Activated CD8-positive, alpha-beta memory T cell treated with anti-CD3 and anti-CD28 coated beads, Interleukin-2, amount 50 U/mL, for 48 hours (primary cell): ENCODE measurements at regions not wholly inside any gene's neighbourhood (a gene's known extent, or its start where the extent isn't known, plus 50 kb on each side); places are given as distances from the start of the nearest gene placed in this dataset.

Source experiments
- DNase-seq: peaks from one replicate; pipeline ENCODE4 v3.0.0-alpha.2; 2020

- DNase-seq = no peak
Observed at GRCh38 chr20:40809361-40809760, 120.3 kb upstream of the MAFB start.

- DNase-seq = no peak
Observed at GRCh38 chr20:40810332-40811000, 121.4 kb upstream of the MAFB start.

DNA sequence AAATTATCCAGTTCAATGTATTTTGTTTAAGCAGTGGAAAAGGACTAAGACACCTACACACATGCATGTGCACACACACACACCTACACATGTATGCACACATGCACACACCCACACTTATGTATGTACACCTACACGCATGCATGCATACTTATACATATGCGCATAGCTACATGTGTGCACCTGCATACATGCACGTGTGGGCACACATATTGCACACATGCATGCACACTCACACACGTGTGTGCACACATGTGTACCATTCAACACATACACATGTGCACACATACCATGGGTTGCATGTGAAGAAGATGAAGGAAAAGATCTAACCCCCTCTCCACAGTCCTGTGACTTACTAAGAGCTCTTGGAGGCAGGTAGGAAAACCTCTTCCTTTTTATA, 122.0 kb upstream of the MAFB start:
- no peak for DNase-seq

- no peak for DNase-seq
Observed at GRCh38 chr20:40811660-40812414, 122.8 kb upstream of the MAFB start.

- no peak for DNase-seq
Observed at GRCh38 chr20:40812415-40812925, 123.4 kb upstream of the MAFB start.

DNA sequence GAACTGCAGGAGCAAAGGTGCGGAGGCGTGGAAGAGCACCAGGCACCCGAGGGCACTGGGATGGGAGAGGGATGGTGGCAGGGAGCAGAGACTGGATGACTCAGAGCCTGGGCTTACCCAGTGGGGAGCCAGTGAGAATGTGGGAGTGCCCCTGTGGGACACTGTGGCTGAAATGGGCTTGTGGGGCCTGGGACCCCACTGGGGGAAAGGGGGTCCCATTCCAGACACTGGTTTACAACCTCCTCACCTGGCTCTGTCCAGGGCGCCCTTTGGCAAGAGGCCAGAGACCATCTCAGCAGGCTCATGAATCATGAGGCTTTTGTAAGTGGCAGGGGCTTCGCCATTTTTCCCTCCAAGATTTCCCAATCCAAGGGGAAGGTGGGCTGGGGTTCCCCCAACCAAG, 124.0 kb upstream of the MAFB start:
- no peak for DNase-seq

DNA sequence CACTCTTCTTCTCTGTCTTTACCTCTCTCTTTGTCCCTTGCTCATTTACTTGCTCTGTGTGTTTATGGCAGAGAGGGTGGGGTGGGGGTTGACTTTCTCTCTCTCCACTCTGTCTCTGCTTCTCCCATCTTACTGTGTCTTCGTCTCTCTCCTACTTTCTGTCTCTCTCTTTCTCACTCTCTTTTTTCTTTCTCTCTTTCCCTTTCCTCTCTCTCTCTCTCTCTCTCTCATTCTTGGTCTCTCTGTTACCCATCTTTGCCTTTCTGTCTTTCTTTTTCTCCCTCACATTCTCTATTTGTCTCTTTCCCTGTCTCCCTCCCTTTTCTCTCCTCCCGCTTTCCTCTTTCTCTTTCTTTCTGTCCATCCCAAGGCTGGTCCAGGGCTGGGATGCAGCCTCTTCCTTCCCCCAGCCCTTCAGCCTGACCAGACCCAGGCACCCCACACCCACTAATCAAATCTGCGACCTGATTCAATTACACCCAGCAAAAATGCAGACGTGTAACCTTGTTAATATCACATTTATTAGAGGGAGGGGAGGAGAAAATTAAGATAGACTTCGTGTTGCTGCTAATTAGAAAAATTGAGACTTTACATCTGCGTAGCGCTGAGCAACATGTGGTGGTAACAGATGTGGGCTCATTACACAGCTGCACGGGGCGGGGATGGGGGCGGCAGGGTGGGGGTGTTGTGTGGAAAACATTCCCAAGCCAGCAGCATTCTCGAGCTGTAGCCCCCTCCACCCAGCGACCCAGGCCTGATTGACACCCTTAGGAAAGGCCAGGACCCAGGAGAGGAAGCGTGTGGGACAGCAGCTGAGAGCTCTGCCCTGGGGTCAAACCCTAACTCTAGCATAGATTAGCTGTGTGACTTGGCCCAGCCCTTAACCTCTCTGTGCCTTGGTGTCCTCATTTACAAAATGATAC, 124.9 kb upstream of the MAFB start:
- no peak for DNase-seq

DNA sequence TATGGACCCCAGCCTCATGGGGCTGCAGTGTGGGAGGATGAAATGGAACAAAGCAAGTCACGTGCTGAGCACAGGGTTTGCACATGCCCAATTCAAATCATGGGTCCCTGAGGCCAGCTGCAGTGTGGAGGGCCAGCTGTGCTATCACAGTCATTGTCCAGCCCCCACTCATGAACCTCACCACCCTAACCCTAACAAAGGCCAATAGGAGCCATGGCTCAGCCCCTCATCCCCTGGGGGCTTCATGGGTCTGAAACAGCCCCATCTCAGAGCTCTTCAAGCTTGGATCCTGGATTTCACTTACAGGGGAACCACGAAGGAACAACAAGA, 125.6 kb upstream of the MAFB start:
- DNase-seq = no peak

DNA sequence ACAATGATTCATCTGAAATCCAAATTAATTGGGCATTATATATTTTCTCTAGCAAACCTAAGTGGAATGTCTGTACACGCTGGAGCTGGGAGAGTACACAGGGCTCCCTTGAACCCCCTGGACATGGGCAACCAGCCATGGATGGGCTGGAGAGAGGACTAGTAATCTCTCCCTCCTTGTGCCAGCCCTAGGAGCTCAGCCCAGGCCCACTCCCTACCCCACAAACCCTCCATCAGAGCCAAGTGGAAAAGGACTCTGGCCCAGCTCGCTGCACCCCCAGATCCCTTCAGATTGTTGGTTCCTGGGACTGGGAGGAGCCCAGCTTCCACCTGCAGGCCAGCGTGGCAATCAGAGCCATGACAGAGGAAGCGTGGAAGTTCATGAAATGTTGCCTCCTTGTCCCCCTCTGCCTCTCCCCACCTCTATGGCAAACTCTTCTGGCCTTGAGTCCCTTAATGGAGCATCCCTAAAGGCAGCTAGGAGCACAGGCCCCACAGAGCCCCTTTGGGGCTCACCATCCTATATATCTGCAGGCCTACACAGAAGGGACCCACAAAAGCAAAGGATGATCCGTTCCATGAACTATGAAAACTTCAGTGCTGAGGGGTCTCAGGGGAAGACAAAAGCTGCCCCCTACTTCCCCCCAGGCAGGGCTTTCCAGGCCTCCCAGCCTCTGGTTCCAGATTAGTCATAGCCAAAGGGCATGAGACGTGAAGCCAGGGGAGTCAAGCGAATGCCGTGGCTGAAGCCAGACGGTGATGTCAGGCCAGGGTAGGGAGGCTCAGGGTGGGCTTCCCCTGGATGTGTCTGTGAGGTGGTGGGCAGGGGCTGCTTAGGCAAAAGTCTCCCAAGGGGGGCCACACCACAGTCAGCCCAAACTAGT, 126.4 kb upstream of the MAFB start:
- no peak for DNase-seq

- no peak for DNase-seq
Observed at GRCh38 chr20:40816039-40816352, 127.0 kb upstream of the MAFB start.

DNA sequence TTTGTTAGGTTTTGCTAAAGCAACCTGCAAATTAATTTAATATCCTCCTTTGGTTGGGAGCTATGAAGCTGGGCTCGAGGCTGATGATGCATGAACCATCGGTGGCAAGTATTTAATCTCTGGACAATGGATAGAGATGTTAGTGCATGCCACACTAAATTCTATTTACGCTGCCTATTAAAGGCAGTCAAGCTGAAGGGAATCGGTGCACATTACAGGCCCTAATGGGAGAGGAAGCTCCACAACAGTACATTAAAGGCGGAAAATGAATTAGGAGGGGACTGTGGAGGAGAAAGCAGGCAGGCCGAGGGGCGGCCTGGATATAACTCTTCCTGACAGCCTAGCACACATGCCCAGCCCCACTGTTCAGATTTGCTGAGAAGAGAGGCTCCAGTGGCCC, 132.4 kb upstream of the MAFB start:
- DNase-seq = no peak

DNA sequence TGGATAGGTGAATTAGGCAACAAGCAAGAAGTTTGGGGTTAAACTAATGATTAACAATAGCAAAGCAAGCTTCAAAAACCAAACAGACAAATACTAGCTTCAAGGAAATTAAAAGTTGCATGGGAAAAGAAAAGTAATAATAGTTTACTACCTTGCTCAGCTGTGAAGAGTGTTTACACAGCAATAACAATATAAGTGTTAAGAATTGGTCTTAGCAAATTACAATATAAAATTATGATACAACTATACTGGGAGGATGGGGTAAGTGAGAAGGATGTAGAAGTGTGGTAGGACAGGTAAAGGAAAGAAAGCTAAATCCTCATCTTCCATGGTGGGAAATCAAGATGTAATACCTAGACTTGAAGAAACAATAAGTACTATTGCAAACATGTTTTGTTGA, 137.7 kb upstream of the MAFB start:
- DNase-seq = no peak

GRCh38 chr20:40835321-40835720, 146.3 kb upstream of the MAFB start:
- no peak for DNase-seq

- DNase-seq = no peak
Observed at GRCh38 chr20:40838509-40838908, 149.5 kb upstream of the MAFB start.

- no peak for DNase-seq
Observed at GRCh38 chr20:40843251-40843650, 154.2 kb upstream of the MAFB start.

GRCh38 chr20:40844332-40844731, 155.3 kb upstream of the MAFB start:
- no peak for DNase-seq

- DNase-seq = no peak
Observed at GRCh38 chr20:40848096-40848495, 159.1 kb upstream of the MAFB start.

DNA sequence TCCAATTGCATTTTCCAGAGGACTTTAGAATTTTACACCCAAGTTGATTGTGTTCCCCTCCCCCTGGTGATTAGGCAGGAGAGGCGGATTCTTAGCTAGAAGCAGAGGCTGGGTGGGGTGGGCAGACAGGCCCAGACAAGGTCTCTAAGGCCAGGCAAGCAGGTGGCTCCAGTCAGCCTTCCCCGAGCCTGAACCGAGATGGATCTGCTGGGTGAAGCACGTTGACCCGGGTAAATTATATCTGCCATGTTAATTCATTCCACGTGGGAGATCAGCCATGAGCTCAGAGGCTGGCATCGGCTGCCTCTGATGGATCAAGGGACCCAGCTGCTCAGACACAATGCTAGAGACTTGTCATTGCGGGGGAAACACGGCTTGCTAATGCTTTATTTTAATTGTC, 159.5 kb upstream of the MAFB start:
- no peak for DNase-seq

DNA sequence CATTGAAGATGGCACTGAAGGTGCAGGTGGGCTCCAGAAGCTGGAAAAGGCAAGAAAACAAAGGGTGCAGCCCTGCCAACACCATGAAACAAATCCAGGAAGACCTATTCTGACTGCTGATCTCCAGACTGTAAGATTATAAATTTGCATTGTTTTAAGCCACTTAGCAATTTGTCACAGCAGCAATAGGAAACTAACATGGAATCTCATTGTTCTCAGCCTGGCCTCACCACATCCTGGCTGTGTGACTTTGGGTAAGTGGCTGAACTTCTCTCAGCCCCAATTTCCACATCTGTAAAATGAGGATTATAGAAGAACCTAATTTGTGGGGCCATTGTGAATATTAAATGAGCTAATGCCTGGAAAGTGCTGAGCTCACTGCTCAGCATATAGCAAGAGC, 160.4 kb upstream of the MAFB start:
- no peak for DNase-seq

- DNase-seq = no peak
Observed at GRCh38 chr20:40851051-40851450, 162.0 kb upstream of the MAFB start.

DNA sequence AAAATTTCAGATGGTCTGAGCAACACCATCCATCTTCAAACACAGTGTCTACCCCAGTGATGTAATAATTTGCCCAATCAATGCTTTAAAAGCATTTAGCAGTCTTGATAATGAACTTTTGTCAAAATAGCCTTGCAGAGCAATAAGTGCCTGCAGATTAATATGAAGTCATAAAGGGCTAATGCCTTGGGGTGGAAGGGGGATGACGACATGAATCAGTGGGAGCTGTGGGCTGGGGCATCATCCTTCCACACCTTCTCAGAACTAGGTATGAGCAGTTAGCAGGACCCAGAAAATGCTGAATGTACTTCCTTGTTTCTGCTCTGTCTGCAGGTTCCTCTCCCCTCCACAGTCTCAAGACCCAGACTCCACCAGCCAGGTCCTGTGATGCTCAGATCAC, 166.2 kb upstream of the MAFB start:
- DNase-seq = no peak

- no peak for DNase-seq
Observed at GRCh38 chr20:40856653-40857052, 167.6 kb upstream of the MAFB start.

DNA sequence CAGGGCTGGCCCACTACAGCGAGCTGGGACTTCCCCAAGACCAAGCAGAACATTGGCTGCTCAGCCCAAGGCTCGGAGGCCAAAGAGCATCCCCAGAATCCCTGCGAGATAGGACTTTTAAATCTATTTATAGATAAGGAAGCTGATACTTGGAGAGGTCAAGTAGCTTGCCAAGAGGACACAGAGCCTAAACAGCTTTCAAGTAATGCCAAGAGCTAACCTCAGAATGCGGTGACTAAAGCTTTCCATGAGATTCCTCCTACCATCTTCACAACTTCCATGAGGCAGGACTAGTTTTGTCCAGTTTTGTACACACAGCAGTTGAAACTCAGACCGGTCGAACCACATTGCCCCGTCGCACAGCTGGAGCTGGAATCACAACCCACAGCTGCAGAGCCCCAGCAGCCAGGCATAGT, 168.1 kb upstream of the TOP1 start:
- no peak for DNase-seq
